Activated gamma-delta T cell treated with Interleukin-2 at 50 U/mL for 16 hours (primary cell): ENCODE measurements at regions not wholly inside any gene's neighbourhood (a gene's known extent, or its start where the extent isn't known, plus 50 kb on each side); places are given as distances from the start of the nearest gene placed in this dataset.

ENCODE experiments used
- DNase-seq: peaks from one replicate; pipeline ENCODE4 v3.0.0-alpha.2; 2020

DNA sequence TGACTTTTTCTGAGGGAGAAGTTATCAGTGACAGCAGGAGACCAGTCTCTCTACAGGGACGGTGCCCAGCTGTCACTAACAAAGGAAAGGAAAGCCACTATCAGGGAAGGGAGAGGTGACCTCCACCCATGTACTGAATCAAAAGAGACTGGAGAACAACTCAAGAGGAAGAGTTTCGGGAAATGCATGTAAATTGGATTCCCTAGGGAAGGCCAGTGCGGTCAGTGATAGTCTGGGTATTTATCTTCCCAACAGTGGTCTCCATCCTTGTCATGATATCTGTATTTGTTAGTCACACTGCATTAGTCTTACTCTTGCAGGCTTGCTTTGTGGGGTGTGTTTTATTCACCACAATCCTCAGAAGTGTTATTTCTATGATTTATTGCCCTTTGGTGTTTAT is 193.4 kb upstream of the KIRREL3 start:
- no peak for DNase-seq

DNA sequence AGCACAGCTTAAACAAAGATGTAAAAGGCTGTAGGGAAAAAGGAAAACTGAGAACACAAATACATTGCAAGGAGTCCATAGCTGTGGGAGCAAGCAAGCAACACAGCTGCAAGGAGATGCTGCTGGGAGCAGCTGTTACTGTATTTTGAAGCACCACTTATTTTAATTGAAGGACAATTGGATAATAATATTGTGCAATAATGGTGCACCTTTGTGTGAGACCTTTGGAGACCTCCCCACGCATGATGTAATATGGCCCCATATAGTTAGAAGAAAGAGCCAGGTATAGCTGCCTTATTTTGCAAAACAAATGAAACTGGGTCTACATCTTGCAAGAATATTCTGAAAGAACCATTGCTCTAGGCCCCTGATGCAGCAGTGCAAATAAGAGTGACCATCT is 191.1 kb upstream of the KIRREL3 start:
- DNase-seq = no peak

GRCh38 chr11:127191261-127191660 is 190.7 kb upstream of the KIRREL3 start:
- DNase-seq = no peak

- no peak for DNase-seq
Measured at GRCh38 chr11:127182586-127183203, 182.1 kb upstream of the KIRREL3 start.

DNA sequence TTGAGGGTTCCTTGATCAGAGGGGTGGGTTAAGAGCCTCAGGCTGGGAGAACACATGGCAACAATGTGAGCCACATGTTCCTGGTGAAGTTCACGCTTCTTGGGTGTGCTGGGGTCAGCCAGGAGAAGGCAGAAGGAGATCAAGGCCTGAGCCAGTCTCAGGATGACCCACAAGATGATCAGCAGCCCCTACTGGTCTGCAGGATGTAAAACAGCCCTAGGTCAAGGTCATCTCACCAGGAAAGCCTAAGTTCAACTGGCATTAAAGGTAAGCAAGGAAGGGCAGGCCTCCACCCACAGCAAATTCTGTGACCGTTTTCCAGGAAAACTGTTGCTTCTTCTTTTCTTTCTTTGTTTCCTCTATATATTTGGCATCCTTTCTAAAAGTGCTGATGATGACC is 156.7 kb upstream of the KIRREL3 start:
- DNase-seq = no peak

DNA sequence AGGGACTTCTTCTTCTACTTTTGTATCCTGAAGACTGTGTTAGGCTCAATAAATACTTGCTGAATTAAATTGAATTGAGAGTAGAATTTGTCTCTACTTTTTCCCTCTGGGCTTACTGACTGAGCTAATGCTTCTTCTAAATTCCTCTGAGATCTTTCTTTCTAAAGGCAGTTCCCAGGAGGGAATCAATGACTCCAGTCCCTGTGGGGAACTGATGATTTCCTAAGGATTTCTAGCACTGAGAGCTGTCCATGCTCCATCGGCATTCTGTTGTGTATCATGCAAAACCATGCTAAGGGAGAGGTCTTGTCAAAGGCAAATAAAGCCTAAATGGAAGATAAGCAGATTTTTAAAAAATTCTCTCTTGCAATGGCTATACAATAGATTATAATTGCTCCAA is 148.8 kb upstream of the KIRREL3 start:
- DNase-seq = no peak

- DNase-seq = no peak
Measured at GRCh38 chr11:127143251-127143650, 142.7 kb upstream of the KIRREL3 start.

GRCh38 chr11:127138613-127139012 is 138.0 kb upstream of the KIRREL3 start:
- no peak for DNase-seq

DNA sequence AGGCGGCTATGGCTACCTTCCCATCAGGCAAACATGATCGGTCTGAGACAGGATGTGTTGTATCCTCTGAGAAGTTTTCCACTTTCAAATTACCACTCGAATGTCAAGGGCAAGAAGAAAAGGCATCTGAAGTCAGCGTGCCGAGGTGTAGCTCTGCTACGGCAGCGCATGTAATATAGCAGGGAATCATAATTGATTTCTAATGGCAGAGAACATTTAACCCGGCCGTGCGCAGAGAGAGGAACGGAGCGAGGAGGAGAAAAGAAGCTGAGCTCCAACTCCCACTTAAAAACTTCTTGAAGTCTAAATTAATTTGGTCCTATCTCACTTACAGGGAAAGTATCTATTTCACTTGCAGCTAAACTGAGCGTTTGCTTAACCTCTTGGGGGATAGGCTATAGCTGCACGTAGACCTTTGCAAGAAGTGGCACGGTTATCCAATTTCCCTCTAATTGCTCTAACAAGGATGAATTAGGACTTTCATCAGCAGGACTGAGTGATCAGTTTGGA is 137.3 kb upstream of the KIRREL3 start:
- no peak for DNase-seq

- no peak for DNase-seq
Measured at GRCh38 chr11:127136438-127136837, 135.9 kb upstream of the KIRREL3 start.

DNA sequence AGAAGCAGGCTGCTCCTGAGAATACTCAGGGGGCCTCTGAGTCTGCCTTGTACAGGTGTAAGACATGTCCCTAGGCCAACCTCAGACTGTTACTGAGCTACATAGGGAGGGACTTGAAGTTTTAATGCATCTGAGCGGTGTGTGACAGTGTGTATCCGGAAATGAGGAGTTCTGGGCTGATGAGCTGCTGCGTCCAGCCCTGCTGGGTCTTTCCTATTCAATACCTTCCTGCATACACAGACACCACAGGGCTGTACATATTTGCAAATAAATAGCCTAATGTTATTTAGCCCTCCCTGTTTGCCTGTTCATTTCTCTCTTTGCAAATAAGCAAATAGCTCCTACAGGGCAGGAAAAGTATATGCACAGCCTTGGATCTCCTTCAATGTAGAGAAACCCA is 134.7 kb upstream of the KIRREL3 start:
- DNase-seq = no peak

GRCh38 chr11:127133061-127133460 is 132.5 kb upstream of the KIRREL3 start:
- no peak for DNase-seq

DNA sequence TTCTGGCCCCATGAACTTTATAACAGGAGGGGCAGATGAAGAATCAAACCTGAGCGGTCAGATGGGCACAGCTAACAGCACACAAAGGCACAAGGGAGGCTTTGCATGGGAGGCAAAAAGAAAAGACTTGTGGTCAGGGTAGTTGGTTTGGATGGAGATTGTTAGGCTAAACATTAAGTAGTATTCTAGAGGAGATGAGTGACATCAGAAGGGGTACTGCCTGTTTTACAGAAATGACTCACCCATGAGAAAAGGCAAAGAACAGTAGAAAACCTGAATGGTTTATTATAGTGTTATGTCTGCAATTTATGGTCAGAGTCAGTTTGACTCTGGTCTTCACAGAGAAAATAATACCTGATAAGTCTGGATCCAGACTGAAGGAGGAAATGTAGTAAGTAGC is 129.8 kb upstream of the KIRREL3 start:
- DNase-seq = no peak

DNA sequence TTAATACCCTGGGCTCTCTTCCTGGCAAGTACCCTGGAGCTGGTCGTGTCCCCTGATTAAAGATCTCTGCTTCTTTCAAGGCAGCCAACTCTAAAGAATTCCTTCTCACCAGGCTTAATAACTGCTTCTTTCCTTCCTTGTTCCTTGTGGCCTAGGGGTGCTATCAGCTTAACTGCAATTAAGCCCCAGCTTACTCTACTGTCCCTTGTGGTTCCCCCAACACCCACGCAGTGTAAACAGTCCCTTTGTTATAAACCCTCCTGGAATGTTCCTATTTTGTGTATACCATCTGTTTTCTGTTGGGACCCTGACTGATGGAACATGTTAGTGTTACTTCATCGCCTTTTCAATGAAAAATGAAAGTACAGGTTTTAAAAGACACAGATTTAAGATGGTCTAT is 126.4 kb upstream of the KIRREL3 start:
- no peak for DNase-seq

DNA sequence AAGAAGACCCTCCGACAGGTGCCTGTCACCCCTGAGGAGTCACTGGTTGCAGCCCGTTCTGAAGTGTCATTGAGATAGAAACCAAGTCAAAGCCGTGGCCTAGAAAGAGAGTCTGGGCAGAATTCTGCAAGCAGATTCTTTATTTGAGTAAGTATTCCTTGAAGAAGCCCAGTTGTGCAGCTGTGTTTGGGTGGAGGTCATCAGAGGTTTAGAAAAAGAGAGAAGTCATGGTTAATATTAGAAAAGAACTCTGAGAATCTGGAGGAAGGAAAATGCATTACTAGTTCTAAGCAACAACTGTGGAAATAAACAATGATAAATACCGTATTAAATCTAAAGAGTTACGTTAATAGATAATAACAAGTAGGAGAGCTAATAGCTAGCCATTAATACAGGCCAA is 118.8 kb upstream of the KIRREL3 start:
- DNase-seq = no peak

GRCh38 chr11:127118811-127119210 is 118.2 kb upstream of the KIRREL3 start:
- no peak for DNase-seq

DNA sequence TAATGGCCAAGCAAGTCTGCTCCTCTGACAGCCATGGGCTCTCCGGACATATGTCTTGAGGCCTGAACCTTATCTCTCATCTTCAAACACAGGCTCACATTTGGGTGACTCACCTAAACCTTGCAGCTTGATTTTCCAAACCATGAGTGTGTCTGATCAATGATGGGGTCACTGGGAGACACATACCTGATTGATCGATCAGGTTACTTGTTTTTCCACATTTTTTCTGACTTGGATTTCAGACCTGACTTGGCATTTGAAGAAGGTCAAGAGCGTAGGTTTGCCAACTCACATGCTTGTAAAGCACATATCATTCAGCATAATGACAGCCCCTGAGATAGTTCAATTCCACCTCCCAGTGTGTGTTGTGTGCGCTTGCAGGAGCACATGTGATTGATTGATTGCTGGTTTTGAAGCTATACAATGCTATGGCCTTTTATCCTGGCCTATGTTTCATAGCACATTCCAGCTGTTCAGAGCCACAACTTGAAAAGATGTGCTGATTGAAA is 116.7 kb upstream of the KIRREL3 start:
- no peak for DNase-seq

- no peak for DNase-seq
Measured at GRCh38 chr11:127115844-127116243, 115.3 kb upstream of the KIRREL3 start.

DNA sequence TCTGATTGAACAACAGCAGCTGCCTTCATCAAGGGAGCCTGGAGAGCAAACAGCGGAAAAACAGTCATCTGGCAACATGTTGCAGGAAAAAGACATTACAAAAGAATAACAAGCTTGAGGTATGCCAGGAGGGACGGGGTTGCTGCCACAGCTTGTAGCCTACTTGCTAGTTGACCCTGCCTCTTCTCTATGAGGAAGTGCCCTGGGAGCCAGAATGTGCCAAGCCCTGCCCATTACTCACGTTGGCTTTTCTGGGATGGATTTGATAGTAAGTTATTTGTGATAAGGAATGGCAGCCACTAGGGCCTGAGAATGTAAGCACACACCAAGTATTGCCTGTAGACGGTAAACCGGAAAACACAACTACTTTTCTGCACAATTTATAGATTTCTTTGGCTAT is 113.5 kb upstream of the KIRREL3 start:
- no peak for DNase-seq

DNA sequence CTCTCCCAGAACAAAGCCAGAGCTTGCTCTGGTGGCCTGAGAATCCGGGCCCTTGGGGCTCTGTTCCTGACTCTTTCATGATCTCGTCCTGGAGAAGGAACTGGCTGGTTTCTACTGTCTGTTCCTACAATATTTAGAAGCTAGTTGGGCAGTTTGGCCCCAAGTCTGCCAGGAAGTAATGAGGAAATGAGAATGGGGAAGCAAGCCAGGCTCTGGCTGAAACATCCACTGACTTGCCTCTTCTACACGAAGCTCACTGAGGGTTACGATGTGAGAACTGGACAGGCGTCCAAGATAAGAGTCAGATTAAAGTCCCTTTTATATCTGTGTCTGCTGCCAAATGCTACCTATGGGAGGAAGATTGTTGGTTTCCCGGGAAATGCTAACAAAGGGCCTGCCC is 110.0 kb upstream of the KIRREL3 start:
- no peak for DNase-seq

- no peak for DNase-seq
Measured at GRCh38 chr11:127109796-127110480, 109.4 kb upstream of the KIRREL3 start.

- DNase-seq = no peak
Measured at GRCh38 chr11:127108838-127109237, 108.3 kb upstream of the KIRREL3 start.

DNA sequence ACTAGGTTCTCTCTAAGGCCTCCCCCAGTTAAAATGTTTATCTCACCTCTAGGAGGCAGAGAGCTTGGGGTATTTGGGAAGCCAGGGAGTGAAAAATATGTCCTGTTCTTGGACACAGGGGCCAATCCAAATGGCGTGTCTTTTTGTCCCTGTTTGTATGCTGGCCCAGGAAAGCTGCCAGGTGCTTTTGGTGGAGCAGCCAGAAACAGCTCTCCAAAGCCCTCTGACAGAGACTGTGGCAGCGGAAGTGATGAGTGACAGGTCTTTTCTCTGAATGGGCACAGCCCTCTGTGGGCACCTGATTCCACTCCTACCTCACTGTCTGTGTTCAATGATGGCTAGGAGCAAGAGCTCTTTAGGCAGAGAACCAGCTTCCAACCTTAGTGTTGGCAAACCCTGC is 106.4 kb upstream of the KIRREL3 start:
- no peak for DNase-seq
